ENCODE measurements at regions not wholly inside any gene's neighbourhood (a gene's known extent, or its start where the extent isn't known, plus 50 kb on each side); places are given as distances from the start of the nearest gene placed in this dataset.

- TF ChIP-seq CTCF (IDR thresholded peaks at IDR 0.05) (no peak), EZH2phosphoT487 (IDR thresholded peaks at IDR 0.05) (no peak), EZH2 (IDR thresholded peaks at IDR 0.05) (no peak)
These were observed 646.0 kb upstream of the SLITRK6 start for GRCh38 chr13:86445206-86445605.

Measured in neural progenitor cell (in vitro differentiated cells).